ENCODE measurements at regions not wholly inside any gene's neighbourhood (a gene's known extent, or its start where the extent isn't known, plus 50 kb on each side); places are given as distances from the start of the nearest gene placed in this dataset.

- Histone ChIP-seq H3K18ac (ENCODE audit: insufficient read length, low read depth, low read length) (no peak overlapping the region), H2AFZ (ENCODE audit: low read length) (no peak overlapping the region), H2BK12ac (ENCODE audit: insufficient read length, low read depth, low read length) (no peak overlapping the region), H2BK15ac (ENCODE audit: low read depth, low read length) (no peak overlapping the region), H2BK5ac (ENCODE audit: insufficient read length, low read length) (no peak overlapping the region), H3K9me3 (ENCODE audit: control insufficient read depth, low read depth, low read length) (no peaks in the 10 kb centered on the region), H3K4me2 (ENCODE audit: insufficient read depth, insufficient read length, low read length) (no peak overlapping the region), H3K23ac (ENCODE audit: insufficient read length, low read depth, low read length) (no peak overlapping the region), H2BK120ac (ENCODE audit: low read depth, low read length, poor library complexity, severe bottlenecking) (no peak overlapping the region), H2BK20ac (ENCODE audit: low read depth, low read length, poor library complexity, severe bottlenecking) (no peak overlapping the region), H3K79me2 (ENCODE audit: insufficient read depth, low read length) (no peaks in the 10 kb centered on the region), H3K79me1 (ENCODE audit: insufficient read depth, low read depth, low read length, poor library complexity, severe bottlenecking) (no peaks in the 10 kb centered on the region), H3K56ac (ENCODE audit: insufficient read length, low read depth, low read length) (no peak overlapping the region), H3K27ac (ENCODE audit: insufficient read length, low read depth, low read length) (no peak overlapping the region), H3K23me2 (ENCODE audit: insufficient read length, low read depth, low read length, poor library complexity, severe bottlenecking) (no peaks in the 10 kb centered on the region), H3K14ac (ENCODE audit: insufficient read depth, low read length) (no peak overlapping the region), H4K8ac (replicated peaks; ENCODE audit: insufficient read length, low read depth, low read length) (no peak overlapping the region), H3K4me1 (ENCODE audit: insufficient read depth, low read length) (peaks cover 8% of the 10 kb centered on the region; the same call in 1 of the 2 replicates), H3K4ac (ENCODE audit: low read depth, low read length) (no peak overlapping the region), H4K91ac (ENCODE audit: insufficient read length, low read depth, low read length) (no peak overlapping the region), H4K20me1 (ENCODE audit: control insufficient read depth, insufficient read depth, insufficient read length) (no peaks in the 10 kb centered on the region), H3T11ph (ENCODE audit: low read length) (no peak overlapping the region), H3K9ac (ENCODE audit: extremely low read depth, insufficient read length, low read length) (no peak overlapping the region), H3K27me3 (ENCODE audit: insufficient read depth, low read length) (no peaks in the 10 kb centered on the region), H2AK5ac (ENCODE audit: insufficient read length, low read length) (no peak overlapping the region), H4K5ac (ENCODE audit: insufficient read length, low read depth, low read length) (no peak overlapping the region)
- Mint-ChIP-seq H3K4me3 (no peak overlapping the region), H3K27me3 (ENCODE audit: low read depth) (peaks cover 4% of the 10 kb centered on the region), H3K4me1 (peaks cover 9 to 22% of the 10 kb centered on the region in 2 experiments), H3K9me3 (no peaks in the 10 kb centered on the region), H3K27ac (no peak overlapping the region), H3K36me3 (ENCODE audit: insufficient read depth in 1 of 3, low read depth in 3 of 3) (no peaks in the 10 kb centered on the region)
- no peak for DNase-seq
- TF ChIP-seq, protein P1, sequence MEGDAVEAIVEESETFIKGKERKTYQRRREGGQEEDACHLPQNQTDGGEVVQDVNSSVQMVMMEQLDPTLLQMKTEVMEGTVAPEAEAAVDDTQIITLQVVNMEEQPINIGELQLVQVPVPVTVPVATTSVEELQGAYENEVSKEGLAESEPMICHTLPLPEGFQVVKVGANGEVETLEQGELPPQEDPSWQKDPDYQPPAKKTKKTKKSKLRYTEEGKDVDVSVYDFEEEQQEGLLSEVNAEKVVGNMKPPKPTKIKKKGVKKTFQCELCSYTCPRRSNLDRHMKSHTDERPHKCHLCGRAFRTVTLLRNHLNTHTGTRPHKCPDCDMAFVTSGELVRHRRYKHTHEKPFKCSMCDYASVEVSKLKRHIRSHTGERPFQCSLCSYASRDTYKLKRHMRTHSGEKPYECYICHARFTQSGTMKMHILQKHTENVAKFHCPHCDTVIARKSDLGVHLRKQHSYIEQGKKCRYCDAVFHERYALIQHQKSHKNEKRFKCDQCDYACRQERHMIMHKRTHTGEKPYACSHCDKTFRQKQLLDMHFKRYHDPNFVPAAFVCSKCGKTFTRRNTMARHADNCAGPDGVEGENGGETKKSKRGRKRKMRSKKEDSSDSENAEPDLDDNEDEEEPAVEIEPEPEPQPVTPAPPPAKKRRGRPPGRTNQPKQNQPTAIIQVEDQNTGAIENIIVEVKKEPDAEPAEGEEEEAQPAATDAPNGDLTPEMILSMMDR (conservative IDR thresholded peaks at IDR 0.05) = no peak
- no CpG with 5 or more reads among the region's 3 CpGs for WGBS (ENCODE audit: extremely low coverage, insufficient read length, low lambda C conversion rate)
Measured at GRCh38 chr9:115291841-115292240, 173.9 kb upstream of the TNC start.
